ENCODE measurements at regions not wholly inside any gene's neighbourhood (a gene's known extent, or its start where the extent isn't known, plus 50 kb on each side); places are given as distances from the start of the nearest gene placed in this dataset.

DNA sequence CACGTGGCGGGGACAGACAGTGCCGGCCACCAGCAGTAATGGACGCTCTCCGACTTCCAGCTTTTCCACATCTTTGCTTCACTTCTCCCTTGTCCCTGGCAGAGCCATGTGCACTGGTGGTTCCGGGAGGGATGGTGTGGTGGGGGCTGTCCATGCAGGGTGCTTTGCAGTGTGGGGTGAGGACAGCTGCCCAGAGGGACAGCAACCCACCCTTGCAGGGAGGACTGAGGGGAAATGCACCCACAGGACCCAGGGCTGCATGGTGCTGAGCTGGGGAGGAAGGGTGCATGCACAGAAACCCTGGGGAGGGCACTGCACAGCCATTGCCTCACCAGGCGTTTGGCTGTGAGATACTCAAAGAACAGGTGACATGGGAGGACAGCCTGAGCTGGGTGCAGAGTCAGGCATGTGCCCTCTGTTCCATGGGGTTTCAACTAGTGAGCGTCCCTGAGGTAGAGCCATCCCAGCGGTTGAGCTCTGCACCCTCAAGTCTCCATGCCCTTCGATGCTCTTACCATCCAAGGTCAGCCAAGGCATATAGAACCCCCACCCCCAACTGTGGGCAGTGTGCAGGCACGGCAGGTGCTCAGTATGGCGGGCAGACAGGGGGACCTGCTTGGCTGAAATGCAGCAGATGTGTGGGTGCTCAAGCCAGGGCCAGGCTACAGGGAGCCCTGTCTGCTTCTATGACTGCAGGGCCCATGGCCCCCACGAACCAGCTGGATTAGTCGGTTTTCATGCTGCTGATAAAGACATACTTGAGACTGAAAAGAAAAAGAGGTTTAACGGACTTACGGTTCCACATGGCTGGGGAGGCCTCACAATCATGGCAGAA lies 239.7 kb downstream of the TTLL2 start:
- H3K4me1 ChIP-seq (ENCODE audit: control insufficient read depth, insufficient read depth, low read length) = peaks cover 40% of the 10 kb centered on the region

DNA sequence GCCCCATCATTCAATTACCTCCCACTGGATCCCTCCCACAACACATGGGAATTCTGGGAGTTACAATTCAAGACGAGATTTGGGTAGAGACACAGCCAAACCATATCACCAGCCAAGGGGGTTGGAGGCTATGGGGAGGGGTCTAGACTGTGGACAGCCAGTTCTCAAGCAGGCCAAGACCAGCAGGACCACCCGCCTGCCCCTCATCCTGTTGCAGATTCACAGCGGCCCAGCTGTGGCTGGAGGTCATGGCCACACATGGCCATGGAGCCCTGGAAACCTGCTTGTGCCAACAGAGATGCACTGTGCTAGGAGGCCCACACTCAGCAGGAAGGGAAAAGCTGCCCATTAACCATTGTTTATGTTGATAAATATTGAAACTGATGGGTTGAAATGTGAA lies 240.5 kb downstream of the TTLL2 start:
- no peak overlapping the region for H3K27ac ChIP-seq (ENCODE audit: low read length)
- 83% methylated on average over 2 of the region's 3 CpGs for WGBS (ENCODE audit: insufficient coverage)
- H3K9me3 ChIP-seq (replicated peaks; ENCODE audit: control insufficient read depth, low read depth, low read length) = no peaks in the 10 kb centered on the region
- no peak overlapping the region for H3K4me3 ChIP-seq (ENCODE audit: low read length)
- H3K4me1 ChIP-seq (ENCODE audit: control insufficient read depth, insufficient read depth, low read length) = peaks cover 34% of the 10 kb centered on the region
- H3K36me3 ChIP-seq (ENCODE audit: control insufficient read depth, insufficient read depth, low read length) = no peaks in the 10 kb centered on the region
- peaks cover 2% of the 10 kb centered on the region for H3K27me3 ChIP-seq (ENCODE audit: control insufficient read depth, insufficient read depth, low read length)
- no peak for DNase-seq

More for the DNA sequence above, 239.7 kb downstream of the TTLL2 start:
- 91% methylated on average over 11 of the region's 16 CpGs for WGBS (ENCODE audit: insufficient coverage)
- H3K27ac ChIP-seq (ENCODE audit: low read length) = no peak overlapping the region
- no peaks in the 10 kb centered on the region for H3K36me3 ChIP-seq (ENCODE audit: control insufficient read depth, insufficient read depth, low read length)
- no peak overlapping the region for H3K4me3 ChIP-seq (ENCODE audit: low read length)
- no peaks in the 10 kb centered on the region for H3K9me3 ChIP-seq (replicated peaks; ENCODE audit: control insufficient read depth, low read depth, low read length)
- H3K27me3 ChIP-seq (ENCODE audit: control insufficient read depth, insufficient read depth, low read length) = peaks cover 2% of the 10 kb centered on the region
- DNase-seq = no peak

DNA sequence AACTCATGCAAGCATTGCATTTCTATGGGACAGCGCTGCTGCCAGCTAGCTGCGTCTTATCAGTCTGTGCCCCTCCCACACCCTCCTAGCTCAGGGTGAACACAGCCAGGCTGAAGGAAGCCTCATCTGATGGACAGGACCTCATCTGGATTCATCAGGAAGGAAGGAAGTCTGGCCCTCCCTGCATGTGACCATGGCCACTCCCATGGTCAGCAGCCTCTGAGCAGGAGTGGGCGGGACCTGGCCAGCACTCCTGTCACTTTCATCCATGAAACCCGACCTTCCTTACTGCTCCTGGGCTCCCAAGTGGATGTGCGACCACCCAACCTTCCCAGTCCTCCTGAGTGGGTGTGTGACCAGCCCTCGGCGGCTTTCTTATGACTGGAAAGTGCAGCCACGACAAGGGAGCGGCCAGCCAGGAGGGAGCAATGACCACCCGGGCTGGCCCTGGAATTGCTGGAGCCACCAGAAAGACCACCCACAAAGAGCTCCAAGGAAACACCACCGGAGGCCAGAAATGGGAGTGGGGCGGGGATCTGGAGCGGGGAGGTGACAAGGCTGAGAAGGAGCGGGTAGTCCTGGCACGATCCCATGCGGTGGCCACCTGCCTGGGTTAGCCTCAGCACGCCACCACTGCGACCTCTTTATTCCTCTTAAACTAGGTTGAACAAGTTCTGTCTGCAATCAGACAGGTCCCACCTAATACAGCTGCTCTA lies 241.2 kb downstream of the TTLL2 start:
- Histone ChIP-seq H3K9me3 (replicated peaks; ENCODE audit: control insufficient read depth, low read depth, low read length) (no peaks in the 10 kb centered on the region), H3K27ac (ENCODE audit: low read length) (peak overlapping the region; percentile 43), H3K4me1 (ENCODE audit: control insufficient read depth, insufficient read depth, low read length) (peaks cover 28% of the 10 kb centered on the region), H3K27me3 (ENCODE audit: control insufficient read depth, insufficient read depth, low read length) (peaks cover 2% of the 10 kb centered on the region), H3K36me3 (ENCODE audit: control insufficient read depth, insufficient read depth, low read length) (no peaks in the 10 kb centered on the region), H3K4me3 (ENCODE audit: low read length) (no peak overlapping the region)
- 50% methylated on average over 1 of the region's 18 CpGs for WGBS (ENCODE audit: insufficient coverage)
- DNase-seq = peak; percentile 72

DNA sequence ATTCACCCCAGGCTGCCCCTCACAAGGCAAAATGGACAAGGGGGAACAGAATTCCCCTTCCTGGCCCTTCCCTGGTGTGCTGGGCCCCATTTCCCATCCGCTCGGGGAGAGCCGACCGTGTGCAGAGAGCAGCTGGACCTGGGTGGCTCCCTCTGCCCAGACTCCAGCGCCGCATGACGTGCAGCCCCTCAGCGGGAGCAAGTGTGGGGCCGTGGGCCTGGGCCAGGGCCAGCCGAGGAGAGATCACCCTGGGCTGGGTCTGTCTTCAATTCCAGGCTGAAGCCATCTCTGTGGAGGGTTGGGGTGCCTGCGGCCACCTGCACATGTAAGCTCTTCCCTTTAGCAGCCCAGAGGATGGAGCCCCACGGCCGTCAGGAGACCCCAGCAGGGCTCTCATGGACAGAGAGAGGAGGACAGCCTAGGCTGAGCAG lies 241.8 kb downstream of the TTLL2 start:
- Histone ChIP-seq H3K9me3 (replicated peaks; ENCODE audit: control insufficient read depth, low read depth, low read length) (no peaks in the 10 kb centered on the region), H3K27me3 (ENCODE audit: control insufficient read depth, insufficient read depth, low read length) (peaks cover 5% of the 10 kb centered on the region), H3K36me3 (ENCODE audit: control insufficient read depth, insufficient read depth, low read length) (no peaks in the 10 kb centered on the region), H3K4me1 (ENCODE audit: control insufficient read depth, insufficient read depth, low read length) (peaks cover 32% of the 10 kb centered on the region), H3K27ac (ENCODE audit: low read length) (peak overlapping the region; percentile 32), H3K4me3 (ENCODE audit: low read length) (no peak overlapping the region)
- peak; percentile 61 for DNase-seq
- WGBS (ENCODE audit: insufficient coverage) = 33% methylated on average over 12 of the region's 13 CpGs

DNA sequence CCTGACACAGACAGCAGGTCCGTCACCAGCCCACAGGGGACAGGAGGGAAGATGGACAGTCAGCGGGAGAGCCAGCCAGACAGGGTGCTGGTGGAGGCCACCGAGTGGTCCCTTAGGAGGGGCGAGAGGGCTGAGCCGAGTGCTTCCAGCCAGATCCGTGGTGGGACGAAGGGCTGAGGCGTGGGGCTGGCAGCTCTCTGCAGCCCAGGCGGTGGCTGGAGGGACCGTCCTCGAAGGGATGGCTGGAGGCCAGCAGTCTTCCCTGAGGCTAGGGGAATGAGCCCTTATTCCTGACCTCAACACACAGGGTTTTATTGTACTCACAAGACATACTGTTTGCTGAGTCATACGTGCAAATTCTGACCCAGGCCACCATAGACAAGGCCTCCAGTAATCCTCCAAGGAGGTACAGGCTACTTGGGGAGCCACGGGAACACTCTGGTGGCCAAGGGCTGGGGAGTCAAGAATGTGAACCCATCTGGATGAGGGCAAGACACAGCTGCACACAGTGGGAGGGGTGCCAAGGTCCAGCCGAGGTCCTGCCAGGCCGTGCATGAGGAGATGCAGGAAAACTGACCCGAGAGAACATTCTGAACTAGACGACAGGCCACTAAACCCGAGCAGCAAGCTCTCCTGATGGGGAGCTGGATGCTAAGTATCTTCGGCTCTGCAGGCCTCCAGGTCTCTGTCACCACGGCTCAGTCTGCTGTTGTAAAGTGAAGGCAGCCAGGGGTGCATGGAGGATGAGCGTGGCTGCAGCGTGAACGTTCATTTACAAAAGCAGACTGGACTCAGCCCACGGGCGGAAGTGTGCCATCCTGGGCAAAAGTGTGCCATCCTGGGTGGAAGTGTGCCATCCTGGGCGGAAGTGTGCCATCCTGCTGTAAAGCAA lies 242.5 kb downstream of the TTLL2 start:
- Histone ChIP-seq H3K9me3 (replicated peaks; ENCODE audit: control insufficient read depth, low read depth, low read length) (no peaks in the 10 kb centered on the region), H3K4me1 (ENCODE audit: control insufficient read depth, insufficient read depth, low read length) (peaks cover 37% of the 10 kb centered on the region), H3K4me3 (ENCODE audit: low read length) (no peak overlapping the region), H3K27ac (ENCODE audit: low read length) (no peak overlapping the region), H3K27me3 (ENCODE audit: control insufficient read depth, insufficient read depth, low read length) (peaks cover 5% of the 10 kb centered on the region), H3K36me3 (ENCODE audit: control insufficient read depth, insufficient read depth, low read length) (no peaks in the 10 kb centered on the region)
- DNase-seq = peak; percentile 51
- 65% methylated on average over 22 of the region's 26 CpGs for WGBS (ENCODE audit: insufficient coverage)

DNA sequence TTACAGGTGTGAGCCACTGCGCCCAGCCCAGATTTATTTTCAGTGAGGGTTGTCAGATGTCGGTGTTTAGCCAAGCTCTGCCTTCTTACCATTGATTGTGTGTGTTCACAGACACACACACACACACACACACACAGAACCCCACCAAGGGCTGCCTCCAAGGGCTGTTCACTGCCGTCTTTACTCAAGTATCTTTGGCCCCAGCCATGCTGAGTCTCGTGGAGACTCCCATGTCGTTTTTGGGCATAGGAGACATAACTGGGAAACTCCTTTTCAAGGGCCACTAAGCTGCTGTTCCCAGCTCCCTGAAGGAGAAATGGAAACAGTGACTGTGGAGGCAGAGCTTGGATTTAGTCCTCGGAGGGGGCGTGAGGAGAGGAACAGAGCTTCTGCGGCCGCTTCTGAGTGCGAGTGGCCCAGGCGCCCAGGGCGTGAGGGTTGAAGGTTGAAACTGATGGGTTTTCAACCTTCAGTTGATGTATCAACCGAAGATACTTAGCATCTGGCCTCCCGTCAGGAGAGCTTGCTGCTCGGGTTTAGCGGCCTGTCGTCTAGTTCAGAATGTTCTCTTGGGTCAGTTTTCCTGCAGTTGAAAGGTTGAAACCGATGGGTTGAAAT lies 243.6 kb downstream of the TTLL2 start:
- no peaks in the 10 kb centered on the region for H3K36me3 ChIP-seq (ENCODE audit: control insufficient read depth, insufficient read depth, low read length)
- peak; percentile 1 for DNase-seq

DNA sequence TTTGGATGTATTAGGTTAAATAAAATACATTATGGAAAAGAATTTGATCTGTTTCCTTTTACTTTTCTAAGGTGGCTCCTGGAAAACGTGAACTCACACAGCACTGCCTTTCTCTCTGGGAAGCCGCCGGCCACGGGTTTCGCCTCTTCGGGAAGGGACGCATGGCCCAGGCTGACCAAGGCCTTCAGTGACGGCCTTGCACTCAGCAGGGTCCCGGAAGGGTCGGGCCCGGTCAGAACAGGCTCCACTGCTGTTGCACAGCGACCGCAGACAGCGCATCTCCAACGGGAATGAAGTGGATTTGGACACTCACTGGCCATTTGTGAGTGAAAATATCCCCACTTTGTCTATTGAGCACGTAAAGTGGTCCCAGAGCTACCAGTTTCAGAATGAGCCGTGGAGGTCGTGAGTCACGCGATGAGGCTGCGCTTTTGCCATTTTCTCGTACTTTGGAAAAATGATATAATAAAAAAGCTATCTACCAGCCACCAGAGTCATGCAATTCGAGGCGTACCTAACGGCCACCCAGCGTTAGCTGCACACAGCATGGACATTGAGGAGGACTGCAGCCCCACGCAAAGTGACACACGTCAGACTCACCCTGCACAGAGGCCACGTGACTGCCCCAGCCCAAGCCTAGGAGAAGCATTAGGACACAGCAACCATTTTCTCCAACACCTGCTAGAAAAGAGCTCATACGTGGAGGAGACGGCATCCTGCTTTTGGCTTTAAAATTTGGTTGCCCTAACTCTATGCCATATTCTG lies 244.3 kb downstream of the TTLL2 start:
- Histone ChIP-seq H3K36me3 (ENCODE audit: control insufficient read depth, insufficient read depth, low read length) (no peaks in the 10 kb centered on the region), H3K27ac (ENCODE audit: low read length) (no peak overlapping the region), H3K9me3 (replicated peaks; ENCODE audit: control insufficient read depth, low read depth, low read length) (no peaks in the 10 kb centered on the region), H3K27me3 (ENCODE audit: control insufficient read depth, insufficient read depth, low read length) (peaks cover 5% of the 10 kb centered on the region), H3K4me1 (ENCODE audit: control insufficient read depth, insufficient read depth, low read length) (peaks cover 52% of the 10 kb centered on the region), H3K4me3 (ENCODE audit: low read length) (no peak overlapping the region)
- DNase-seq = no peak
- 74% methylated on average over 21 of the region's 31 CpGs for WGBS (ENCODE audit: insufficient coverage)

More for the DNA sequence above, 243.6 kb downstream of the TTLL2 start:
- Histone ChIP-seq H3K4me1 (ENCODE audit: control insufficient read depth, insufficient read depth, low read length) (peaks cover 47% of the 10 kb centered on the region), H3K4me3 (ENCODE audit: low read length) (no peak overlapping the region), H3K27me3 (ENCODE audit: control insufficient read depth, insufficient read depth, low read length) (peaks cover 5% of the 10 kb centered on the region), H3K9me3 (replicated peaks; ENCODE audit: control insufficient read depth, low read depth, low read length) (no peaks in the 10 kb centered on the region), H3K27ac (ENCODE audit: low read length) (no peak overlapping the region)
- 85% methylated on average over 13 of the region's 18 CpGs for WGBS (ENCODE audit: insufficient coverage)

DNA sequence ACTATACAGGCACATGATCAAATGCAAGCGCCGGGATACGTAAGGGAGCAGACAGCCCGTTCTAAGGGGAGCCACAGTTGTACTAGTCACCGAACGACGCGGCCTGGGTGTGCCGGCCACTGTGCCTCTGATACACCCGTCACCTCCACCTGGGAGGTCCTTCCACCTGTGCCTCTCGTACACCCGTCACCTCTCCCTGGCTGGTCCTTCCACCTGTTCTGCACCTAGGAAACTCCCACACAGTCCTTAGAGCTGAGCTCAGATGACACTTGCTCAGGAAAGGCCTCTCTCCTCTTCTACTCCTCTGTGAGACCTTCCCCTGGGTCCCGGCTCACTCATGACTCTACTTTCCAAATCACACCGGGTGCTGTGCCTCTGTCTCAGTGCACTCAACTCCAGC lies 245.0 kb downstream of the TTLL2 start:
- no peak overlapping the region for H3K27ac ChIP-seq (ENCODE audit: low read length)
- H3K27me3 ChIP-seq (ENCODE audit: control insufficient read depth, insufficient read depth, low read length) = peaks cover 3% of the 10 kb centered on the region
- no peak for DNase-seq
- WGBS (ENCODE audit: insufficient coverage) = 86% methylated on average over 13 of the region's 14 CpGs
- H3K9me3 ChIP-seq (replicated peaks; ENCODE audit: control insufficient read depth, low read depth, low read length) = no peaks in the 10 kb centered on the region
- H3K4me3 ChIP-seq (ENCODE audit: low read length) = no peak overlapping the region
- H3K36me3 ChIP-seq (ENCODE audit: control insufficient read depth, insufficient read depth, low read length) = no peaks in the 10 kb centered on the region
- peaks cover 58% of the 10 kb centered on the region for H3K4me1 ChIP-seq (ENCODE audit: control insufficient read depth, insufficient read depth, low read length)
